HG02642 (cell line): ENCODE measurements at regions not wholly inside any gene's neighbourhood (a gene's known extent, or its start where the extent isn't known, plus 50 kb on each side); places are given as distances from the start of the nearest gene placed in this dataset.

Experiments used
- ATAC-seq: cut with Tn5 transposase; IDR thresholded peaks from one replicate; pipeline ENCODE4 v1.9.1; 2021; ENCODE audit warnings: mild to moderate bottlenecking; ENCODE audit not compliant: unreplicated experiment, poor library complexity

GRCh38 chr9:81833563-81834345, 94.5 kb upstream of the SPATA31D4 start:
- ATAC-seq: no peak

- ATAC-seq: no peak
Measured at GRCh38 chr9:81841333-81841732, 86.9 kb upstream of the SPATA31D4 start.

- no peak for ATAC-seq
Measured at GRCh38 chr9:81844131-81844567, 84.1 kb upstream of the SPATA31D4 start.

GRCh38 chr9:81847181-81847915, 80.9 kb upstream of the SPATA31D4 start:
- no peak for ATAC-seq

- ATAC-seq: no peak
Measured at GRCh38 chr9:81848472-81848871, 79.8 kb upstream of the SPATA31D4 start.

GRCh38 chr9:81849631-81850259, 78.5 kb upstream of the SPATA31D4 start:
- no peak for ATAC-seq

GRCh38 chr9:81850724-81851123, 77.5 kb upstream of the SPATA31D4 start:
- ATAC-seq: no peak

- no peak for ATAC-seq
Measured at GRCh38 chr9:81851340-81851739, 76.9 kb upstream of the SPATA31D4 start.

- ATAC-seq: no peak
Measured at GRCh38 chr9:81852820-81853219, 75.4 kb upstream of the SPATA31D4 start.

- no peak for ATAC-seq
Measured at GRCh38 chr9:81855538-81855937, 72.7 kb upstream of the SPATA31D4 start.

GRCh38 chr9:81858657-81859430, 69.4 kb upstream of the SPATA31D4 start:
- no peak for ATAC-seq

GRCh38 chr9:81860581-81860980, 67.6 kb upstream of the SPATA31D4 start:
- ATAC-seq: no peak

GRCh38 chr9:81861644-81862043, 66.6 kb upstream of the SPATA31D4 start:
- ATAC-seq: no peak

- ATAC-seq: no peak
Measured at GRCh38 chr9:81868145-81868544, 60.1 kb upstream of the SPATA31D4 start.

- no peak for ATAC-seq
Measured at GRCh38 chr9:81871695-81872094, 56.5 kb upstream of the SPATA31D4 start.

- no peak for ATAC-seq
Measured at GRCh38 chr9:81874250-81874649, 54.0 kb upstream of the SPATA31D4 start.

- ATAC-seq: no peak
Measured at GRCh38 chr9:81874931-81875330, 53.3 kb upstream of the SPATA31D4 start.

- ATAC-seq: no peak
Measured at GRCh38 chr9:81877047-81877446, 51.2 kb upstream of the SPATA31D4 start.
